Endothelial cell of umbilical vein (primary cell): ENCODE measurements at regions not wholly inside any gene's neighbourhood (a gene's known extent, or its start where the extent isn't known, plus 50 kb on each side); places are given as distances from the start of the nearest gene placed in this dataset.

ENCODE experiments used
- BruUV-seq: library from RNA; stranded (reverse); fragments of 400-500 nt; replicated peaks from 2 replicates; lab custom pipeline; 2021; lab: Mats Ljungman, UMichigan
- CTCF ChIA-PET: fragments of 300-600, 350-600 bp; sonication (Branson Sonifier 250); formaldehyde crosslinking; loops from one replicate; lab custom pipeline; 2021; ENCODE audit warnings: antibody characterized with exemption, inconsistent platforms; lab: Charles Lee
- POLR2A ChIA-PET: fragments of 300-600, 350-600 bp; sonication (Branson Sonifier 250); formaldehyde crosslinking; loops from one replicate; lab custom pipeline; 2021; ENCODE audit warnings: antibody characterized with exemption, inconsistent platforms; lab: Charles Lee
- DNase-seq: peaks from one replicate; pipeline ENCODE4 v3.0.0-alpha.2; 2011; ENCODE audit warnings: low read depth, low spot score
- FAIRE-seq: peaks from 2 replicates; lab custom pipeline; 2011; peaks lifted over from hg19 to GRCh38; lab: Jason Lieb, UNC
- H2AFZ ChIP-seq: 2 replicates; pipeline ENCODE4 v1.6.0; 2012; ENCODE audit warnings: low read depth, low read length, control low read depth, inconsistent platforms
- H3K27ac ChIP-seq: 2 replicates; pipeline ENCODE4 v1.5.1; 2011; ENCODE audit warnings: low read depth, mild to moderate bottlenecking, control low read depth, low read length, moderate library complexity; ENCODE audit not compliant: insufficient read depth
- H3K27me3 ChIP-seq, 2 experiments: 2 replicates each; pipeline versions ENCODE4 v1.6.0 to v1.6.1; 2011; ENCODE audit warnings: low read length in 2 of 2, mixed read lengths in 1 of 2; ENCODE audit not compliant: control insufficient read depth in 2 of 2, insufficient read depth in 2 of 2
- H3K36me3 ChIP-seq, 2 experiments: 2 replicates in 1 of 2; 3 replicates in 1 of 2; pipeline ENCODE4 v1.5.1; 2011; ENCODE audit warnings: low read length in 2 of 2, mild to moderate bottlenecking in 1 of 2, moderate library complexity in 1 of 2; ENCODE audit not compliant: control insufficient read depth in 2 of 2, insufficient read depth in 2 of 2; ENCODE audit errors: extremely low read depth in 1 of 2
- H3K4me1 ChIP-seq: 3 replicates; pipeline ENCODE4 v1.5.1; 2011; ENCODE audit warnings: mild to moderate bottlenecking, low read length; ENCODE audit not compliant: control insufficient read depth, insufficient read depth; ENCODE audit errors: extremely low read depth
- H3K4me2 ChIP-seq: 2 replicates; pipeline ENCODE4 v1.6.1; 2011; ENCODE audit warnings: low read length, control low read depth, mixed read lengths; ENCODE audit not compliant: insufficient read depth
- H3K4me3 ChIP-seq, 3 experiments: fragments of 200-600 bp in 1 of 3; sonication (generic), shearing (Covaris generic) in 1 of 3; replicated peaks in 1 of 3; 2 replicates each; pipeline ENCODE4 v1.5.1; 2011 to 2016; ENCODE audit warnings: control low read depth in 3 of 3, low read length in 3 of 3, mild to moderate bottlenecking in 2 of 3, inconsistent platforms in 1 of 3, low read depth in 1 of 3, moderate library complexity in 1 of 3; ENCODE audit not compliant: insufficient read depth in 1 of 3
- H3K79me2 ChIP-seq: 2 replicates; pipeline ENCODE4 v1.6.0; 2012; ENCODE audit warnings: low read length, inconsistent platforms; ENCODE audit not compliant: control insufficient read depth, insufficient read depth
- H3K9ac ChIP-seq: replicated peaks from 2 replicates; pipeline ENCODE3; 2011; ENCODE audit warnings: low read length, control low read depth; ENCODE audit not compliant: insufficient read depth; ENCODE audit errors: extremely low read depth
- H3K9me1 ChIP-seq: replicated peaks from 3 replicates; pipeline ENCODE4 v1.6.0; 2011; ENCODE audit warnings: mild to moderate bottlenecking, low read length; ENCODE audit not compliant: control insufficient read depth, insufficient read depth; ENCODE audit errors: extremely low read depth
- H3K9me3 ChIP-seq: replicated peaks from 2 replicates; pipeline ENCODE4 v1.5.1; 2012; ENCODE audit warnings: low read length, inconsistent platforms; ENCODE audit not compliant: control insufficient read depth, insufficient read depth
- H4K20me1 ChIP-seq: replicated peaks from 2 replicates; pipeline ENCODE3; 2011; ENCODE audit warnings: mild to moderate bottlenecking, low read length; ENCODE audit not compliant: control insufficient read depth, insufficient read depth; ENCODE audit errors: extremely low read depth
- EZH2 ChIP-seq: IDR thresholded peaks from 2 replicates; pipeline ENCODE4 v1.6.1; 2012; ENCODE audit warnings: borderline replicate concordance, low read depth, mild to moderate bottlenecking, moderate library complexity, low read length, inconsistent platforms; ENCODE audit not compliant: severe bottlenecking
- FOS ChIP-seq: IDR thresholded peaks from 2 replicates; pipeline ENCODE4 v1.6.1; 2011; ENCODE audit warnings: mild to moderate bottlenecking, low read length, moderate library complexity, borderline replicate concordance; ENCODE audit not compliant: insufficient read depth
- GATA2 ChIP-seq: IDR thresholded peaks from 2 replicates; pipeline ENCODE4 v1.7.0; 2011; ENCODE audit warnings: low read depth, mild to moderate bottlenecking, moderate library complexity, mixed read lengths, low read length; ENCODE audit not compliant: insufficient read length, insufficient read depth
- JUN ChIP-seq: IDR thresholded peaks from 2 replicates; pipeline ENCODE4 v1.6.1; 2011; ENCODE audit warnings: borderline replicate concordance, low read depth; ENCODE audit not compliant: insufficient read length, insufficient read depth
- MYC ChIP-seq: IDR thresholded peaks from one replicate; pipeline ENCODE4 v1.6.1; 2011; ENCODE audit warnings: mild to moderate bottlenecking, low read depth, low read length
- POLR2A ChIP-seq: IDR thresholded peaks from 2 replicates; pipeline ENCODE4 v1.6.1; 2012; ENCODE audit warnings: low read depth, mild to moderate bottlenecking, control low read depth, low read length
- POLR2AphosphoS5 ChIP-seq: IDR thresholded peaks from 2 replicates; pipeline ENCODE4 v1.6.1; 2012; ENCODE audit warnings: low read depth, mild to moderate bottlenecking, control low read depth, low read length, moderate library complexity; ENCODE audit not compliant: insufficient read depth
- dilution Hi-C: fragments of 300-500 bp; cut with MboI; formaldehyde crosslinking; loops from one replicate; pipeline ENCODE4 v1.15.0; 2019; ENCODE audit warnings: low sequenced_read_pairs; ENCODE audit not compliant: extremely low pct_ligation_motif_present
- intact Hi-C: fragments of 100-400 bp; cut with micrococcal nuclease; formaldehyde crosslinking; loops from one replicate; pipeline ENCODE4 v1.10.0; 2022
- TF ChIP-seq, protein P1 (sequence below): IDR thresholded peaks from 2 replicates; pipeline ENCODE4 v1.6.1; 2011; ENCODE audit not compliant: insufficient read depth, insufficient read length
- TF ChIP-seq, protein P2 (sequence below), 2 donors: IDR thresholded peaks; 1 replicate in 1 of 2; 2 replicates in 1 of 2; pipeline ENCODE4 v1.5.1; 2011; ENCODE audit warnings: low read length in 2 of 2, mild to moderate bottlenecking in 2 of 2, moderate library complexity in 2 of 2, control low read depth in 1 of 2, inconsistent platforms in 1 of 2, low read depth in 1 of 2; ENCODE audit not compliant: insufficient read depth in 1 of 2; ENCODE audit errors: extremely low read depth in 1 of 2

DNA sequence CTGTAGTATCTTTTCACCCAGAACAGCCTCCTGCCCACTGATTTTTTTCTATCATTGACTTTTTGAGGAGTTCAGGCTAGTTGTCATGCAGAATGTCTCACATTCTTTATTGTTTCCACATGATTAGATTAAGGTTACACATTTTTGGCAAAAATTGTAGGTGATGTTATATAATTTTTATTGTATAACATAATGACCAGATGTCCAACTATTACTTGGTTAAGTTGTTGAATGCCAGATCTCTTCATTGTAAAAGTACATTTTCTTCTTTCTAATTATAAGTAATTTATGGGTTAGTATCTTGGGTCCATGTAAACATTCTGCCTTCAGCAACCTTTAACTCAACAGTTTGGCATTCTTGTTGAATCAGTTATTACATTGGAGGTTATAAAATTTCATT is 138.4 kb downstream of the POSTN start:
- no peaks in the 10 kb centered on the region for H3K4me1 ChIP-seq
- no peaks in the 10 kb centered on the region for H3K79me2 ChIP-seq
- TF ChIP-seq MYC (no peak), POLR2A (no peak), JUN (no peak), POLR2AphosphoS5 (no peak), EZH2 (no peak), GATA2 (no peak), FOS (no peak)
- TF ChIP-seq, protein P1, sequence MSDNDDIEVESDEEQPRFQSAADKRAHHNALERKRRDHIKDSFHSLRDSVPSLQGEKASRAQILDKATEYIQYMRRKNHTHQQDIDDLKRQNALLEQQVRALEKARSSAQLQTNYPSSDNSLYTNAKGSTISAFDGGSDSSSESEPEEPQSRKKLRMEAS, result no peak
- TF ChIP-seq, protein P2, sequence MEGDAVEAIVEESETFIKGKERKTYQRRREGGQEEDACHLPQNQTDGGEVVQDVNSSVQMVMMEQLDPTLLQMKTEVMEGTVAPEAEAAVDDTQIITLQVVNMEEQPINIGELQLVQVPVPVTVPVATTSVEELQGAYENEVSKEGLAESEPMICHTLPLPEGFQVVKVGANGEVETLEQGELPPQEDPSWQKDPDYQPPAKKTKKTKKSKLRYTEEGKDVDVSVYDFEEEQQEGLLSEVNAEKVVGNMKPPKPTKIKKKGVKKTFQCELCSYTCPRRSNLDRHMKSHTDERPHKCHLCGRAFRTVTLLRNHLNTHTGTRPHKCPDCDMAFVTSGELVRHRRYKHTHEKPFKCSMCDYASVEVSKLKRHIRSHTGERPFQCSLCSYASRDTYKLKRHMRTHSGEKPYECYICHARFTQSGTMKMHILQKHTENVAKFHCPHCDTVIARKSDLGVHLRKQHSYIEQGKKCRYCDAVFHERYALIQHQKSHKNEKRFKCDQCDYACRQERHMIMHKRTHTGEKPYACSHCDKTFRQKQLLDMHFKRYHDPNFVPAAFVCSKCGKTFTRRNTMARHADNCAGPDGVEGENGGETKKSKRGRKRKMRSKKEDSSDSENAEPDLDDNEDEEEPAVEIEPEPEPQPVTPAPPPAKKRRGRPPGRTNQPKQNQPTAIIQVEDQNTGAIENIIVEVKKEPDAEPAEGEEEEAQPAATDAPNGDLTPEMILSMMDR (IDR thresholded peaks at IDR 0.05; ENCODE audit: extremely low read depth in 1 of 2, insufficient read depth in 1 of 2, low read depth in 1 of 2, low read length in 2 of 2), result no peak
- no peak overlapping the region for H3K27ac ChIP-seq
- BruUV-seq, result no TSS peak
- H3K27me3 ChIP-seq, result no peaks in the 10 kb centered on the region
- ChIA-PET POLR2A (no interaction called here), CTCF (no interaction called here)
- no peaks in the 10 kb centered on the region for H3K9me1 ChIP-seq
- H3K36me3 ChIP-seq, result no peaks in the 10 kb centered on the region
- FAIRE-seq, result no peak
- no peak for DNase-seq
- H3K9ac ChIP-seq, result no peak overlapping the region
- H2AFZ ChIP-seq, result no peak overlapping the region
- no peak overlapping the region for H3K4me3 ChIP-seq
- no peak overlapping the region for H3K4me2 ChIP-seq
- no peaks in the 10 kb centered on the region for H4K20me1 ChIP-seq
- dilution Hi-C loops (no loop called here), intact Hi-C loops (no loop called here)
- H3K9me3 ChIP-seq, result no peaks in the 10 kb centered on the region
